HG02623 (cell line): ENCODE measurements at regions not wholly inside any gene's neighbourhood (a gene's known extent, or its start where the extent isn't known, plus 50 kb on each side); places are given as distances from the start of the nearest gene placed in this dataset.
"Not testable (repeated sequence)": the region's sequence is repeated elsewhere in the genome, so short reads cannot be mapped to it uniquely, and the experiment has no call there.

Experiments used
- ATAC-seq: cut with Tn5 transposase; IDR thresholded peaks from one replicate; pipeline ENCODE4 v1.9.1; 2021; ENCODE audit warnings: moderate library complexity; ENCODE audit not compliant: unreplicated experiment

DNA sequence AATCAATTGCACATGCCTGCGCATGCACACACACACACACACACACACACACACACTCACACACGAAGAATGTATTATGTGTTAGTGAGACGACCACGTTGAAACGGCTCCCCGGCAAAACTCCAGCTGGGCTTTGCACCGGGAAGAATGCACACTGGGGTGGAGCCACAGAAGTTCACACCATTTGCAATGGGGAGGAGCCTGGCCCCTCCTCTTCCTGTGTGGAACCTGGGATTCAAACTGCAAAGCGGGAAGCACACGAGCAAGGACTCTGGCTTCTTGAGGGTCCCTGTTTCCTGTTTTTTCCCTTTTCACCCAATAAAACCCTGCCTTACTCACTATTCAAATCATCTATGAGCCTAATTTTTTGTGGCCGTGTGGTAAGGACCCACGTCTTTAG, 304.0 kb upstream of the TMEFF2 start:
- ATAC-seq: no peak

DNA sequence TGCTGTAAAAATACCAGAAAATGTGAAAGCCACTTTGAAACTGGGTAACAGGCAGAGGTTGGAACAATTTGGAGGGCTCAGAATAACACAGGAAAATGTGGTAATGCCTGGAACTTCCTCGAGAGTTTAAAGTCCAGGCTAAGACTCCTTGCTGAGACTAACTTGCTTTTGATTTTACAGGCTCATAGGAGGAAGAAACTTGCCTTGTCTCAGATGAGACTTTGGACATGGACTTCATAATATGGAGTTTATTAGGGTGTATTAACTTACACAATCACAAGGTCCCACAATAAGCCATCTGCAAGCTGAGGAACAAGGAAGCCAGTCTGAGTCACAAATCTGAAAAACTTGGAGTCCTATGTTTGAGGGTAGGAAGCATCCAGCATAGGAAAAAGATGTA, 293.4 kb upstream of the TMEFF2 start:
- not testable (repeated sequence) for ATAC-seq

DNA sequence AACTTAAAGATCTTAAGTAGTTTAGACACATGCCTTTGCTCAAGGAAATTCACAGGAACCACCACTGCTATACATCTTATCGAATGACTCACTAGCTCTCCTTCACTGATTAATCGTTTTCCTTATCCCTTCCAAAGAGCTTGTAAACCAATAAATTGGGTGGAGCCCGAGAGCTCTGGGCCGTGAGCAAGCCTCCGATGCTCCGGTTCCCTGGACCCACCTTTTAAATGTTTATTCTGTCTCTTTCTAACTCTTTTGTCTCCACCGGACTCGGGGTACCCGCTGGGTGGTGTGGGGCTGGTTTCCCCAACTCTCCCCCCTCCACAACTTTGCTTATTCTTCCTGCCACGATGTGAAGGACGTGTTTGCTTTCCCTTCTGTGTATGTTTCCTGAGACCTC, 292.9 kb upstream of the TMEFF2 start:
- ATAC-seq: no peak

DNA sequence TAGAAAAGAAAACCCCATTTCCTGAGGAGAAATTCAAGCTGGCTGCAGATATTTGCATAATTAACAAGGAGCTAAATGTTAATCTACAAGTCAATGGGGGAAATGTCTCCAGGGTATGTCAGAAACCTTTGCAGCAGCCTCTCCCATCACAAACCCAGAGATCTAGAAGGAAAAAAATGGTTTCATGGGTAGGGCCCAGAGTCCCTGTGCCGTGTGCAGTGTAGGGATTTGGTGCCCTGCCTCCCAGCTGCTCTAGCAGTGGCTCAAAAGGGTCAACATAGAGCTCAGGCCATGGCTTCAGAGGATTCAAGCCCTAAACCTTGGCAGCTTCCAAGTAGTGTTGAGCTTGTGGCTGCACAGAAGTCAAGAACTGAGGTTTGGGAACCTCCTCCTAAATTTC, 290.2 kb upstream of the TMEFF2 start:
- no peak for ATAC-seq

DNA sequence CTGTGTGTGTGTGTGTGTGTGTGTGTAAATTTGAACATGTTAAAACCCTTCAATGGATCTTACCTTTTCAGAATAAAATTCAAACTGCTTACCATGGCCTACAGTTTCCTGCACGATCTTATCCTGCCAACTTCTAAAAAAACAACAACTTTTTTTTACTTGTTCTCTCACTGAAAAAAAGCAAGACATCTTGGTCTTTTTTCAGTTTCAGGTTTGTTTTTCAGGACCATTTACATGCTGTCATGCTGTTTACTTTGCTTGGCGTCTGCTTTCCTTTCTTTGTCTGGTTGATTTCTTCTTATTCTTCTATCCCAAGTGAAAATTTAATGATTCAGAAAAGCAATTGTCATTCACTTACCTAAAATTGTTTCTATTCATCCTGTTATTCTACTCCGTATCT, 286.3 kb upstream of the TMEFF2 start:
- ATAC-seq: no peak

DNA sequence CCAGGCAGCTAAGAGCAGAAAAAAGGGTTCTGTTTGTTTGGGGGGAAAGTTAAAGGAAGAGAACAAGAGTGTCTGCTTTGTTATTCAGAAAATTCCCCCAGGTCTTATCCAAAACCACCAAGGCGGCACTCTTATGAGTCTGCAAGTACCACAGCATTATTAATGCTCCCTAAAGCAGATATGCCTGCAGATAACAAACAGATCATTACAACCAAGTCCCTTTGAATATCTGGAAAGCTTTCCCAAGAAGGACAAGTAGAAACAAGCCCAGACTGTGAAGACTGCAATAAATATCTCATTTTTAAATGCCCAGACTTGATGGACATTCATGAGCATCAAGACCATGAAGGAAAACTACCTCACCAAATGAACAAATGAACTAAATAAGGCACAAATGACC, 278.6 kb upstream of the TMEFF2 start:
- no peak for ATAC-seq

DNA sequence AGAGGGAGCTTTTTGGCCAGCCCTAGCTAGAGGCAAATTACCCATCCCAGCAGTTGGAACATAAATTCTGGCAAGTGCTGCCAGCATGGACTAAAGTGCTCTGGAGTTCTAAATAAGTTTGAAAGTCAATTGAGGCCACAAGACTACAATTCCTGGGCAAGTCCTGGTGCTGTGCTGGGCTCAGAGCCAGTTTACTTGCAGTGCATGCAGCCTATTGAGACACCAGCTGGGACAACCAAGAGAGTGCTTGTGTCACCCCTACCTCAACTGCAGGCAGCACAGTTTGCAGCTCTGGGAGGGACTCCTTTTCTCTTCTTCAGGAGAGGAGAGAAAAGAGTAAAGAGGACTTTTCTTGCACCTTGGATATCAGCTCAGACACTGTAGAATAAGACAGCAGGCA, 277.2 kb upstream of the TMEFF2 start:
- no peak for ATAC-seq

DNA sequence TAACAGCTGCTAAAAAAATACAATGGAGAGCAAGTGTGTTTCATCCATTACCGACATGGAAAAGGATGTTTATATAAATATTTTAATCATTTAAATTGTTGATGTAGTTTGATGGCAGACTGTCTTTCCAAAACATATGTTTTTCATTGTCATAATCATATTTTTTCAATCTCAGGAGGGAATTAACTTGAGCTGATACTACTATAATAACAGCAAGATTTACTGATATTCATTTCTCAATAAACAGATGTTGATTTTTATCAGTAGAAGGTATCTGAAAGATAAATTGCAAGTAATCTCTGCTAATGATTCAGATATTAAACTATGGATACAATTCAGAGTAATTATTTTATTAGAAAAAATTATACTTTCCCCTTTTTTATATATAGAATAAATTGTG, 274.9 kb upstream of the TMEFF2 start:
- ATAC-seq: no peak

DNA sequence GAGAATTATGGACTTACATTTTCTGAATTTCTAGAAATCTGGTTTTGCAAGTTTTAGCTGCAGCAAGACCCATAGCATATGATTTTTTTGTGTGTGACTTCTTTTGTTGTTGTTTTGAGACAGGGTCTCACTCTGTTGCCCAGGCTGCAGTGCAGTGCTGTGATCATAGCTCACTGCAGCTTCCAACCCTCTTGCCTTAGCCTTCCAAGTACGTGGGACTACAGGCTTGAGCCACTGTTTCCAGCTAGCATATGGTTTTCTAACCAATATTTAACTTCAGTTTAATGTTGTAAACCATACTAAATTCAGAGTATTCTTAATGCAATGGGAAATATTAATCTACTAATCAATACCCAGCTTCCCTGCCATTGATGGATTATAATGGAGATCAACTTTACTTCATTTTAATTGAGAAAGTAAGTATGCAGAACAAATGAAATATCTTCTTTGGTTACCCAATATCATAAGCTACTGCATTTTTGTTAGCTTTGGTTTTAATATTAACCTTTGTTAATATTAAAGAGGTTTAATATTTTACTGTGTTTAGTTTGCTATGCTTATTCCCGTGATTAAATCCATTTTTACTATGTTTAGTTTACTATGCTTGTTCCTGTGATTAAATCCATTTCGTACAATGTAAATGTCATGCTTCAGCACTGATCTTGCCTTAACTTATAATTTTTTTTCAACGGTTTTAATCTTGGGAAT, 273.4 kb upstream of the TMEFF2 start:
- no peak for ATAC-seq

DNA sequence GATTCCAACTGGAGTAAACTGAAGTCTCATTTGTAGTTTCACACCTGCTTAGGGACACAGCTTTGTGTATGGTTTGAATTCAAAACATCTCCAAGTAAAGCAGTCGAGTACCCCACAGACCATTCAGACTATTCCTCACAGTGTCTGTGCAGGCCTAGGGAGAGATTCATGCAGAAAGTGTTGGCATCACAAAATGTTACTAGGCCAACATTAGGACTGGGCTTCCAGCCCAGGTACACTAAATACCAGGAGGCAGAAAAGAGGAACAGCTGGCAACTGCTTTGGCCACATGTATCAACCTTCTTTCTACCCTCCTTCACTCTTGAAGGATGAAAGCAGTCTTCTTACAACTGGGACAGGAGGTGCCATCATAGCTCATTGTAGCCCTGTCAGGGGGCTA, 270.4 kb upstream of the TMEFF2 start:
- no peak for ATAC-seq

DNA sequence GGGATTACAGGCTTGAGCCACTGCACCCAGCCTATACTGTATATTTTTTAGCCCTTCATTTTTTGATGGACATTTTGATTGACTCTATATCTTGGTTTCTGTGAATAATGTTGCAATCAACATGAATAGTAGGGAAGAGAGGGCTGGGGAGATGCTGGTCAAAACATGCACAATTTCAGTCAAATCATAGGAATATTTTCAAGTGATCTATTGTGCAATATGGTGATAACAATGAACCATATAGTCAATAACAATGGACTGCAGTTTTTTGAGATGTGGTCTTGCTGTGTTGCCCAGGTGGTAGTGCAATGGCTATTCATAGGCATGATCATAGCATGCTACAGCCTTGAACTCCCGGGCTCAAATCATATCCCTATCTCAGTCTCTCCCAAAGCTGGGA, 264.7 kb upstream of the TMEFF2 start:
- no peak for ATAC-seq

DNA sequence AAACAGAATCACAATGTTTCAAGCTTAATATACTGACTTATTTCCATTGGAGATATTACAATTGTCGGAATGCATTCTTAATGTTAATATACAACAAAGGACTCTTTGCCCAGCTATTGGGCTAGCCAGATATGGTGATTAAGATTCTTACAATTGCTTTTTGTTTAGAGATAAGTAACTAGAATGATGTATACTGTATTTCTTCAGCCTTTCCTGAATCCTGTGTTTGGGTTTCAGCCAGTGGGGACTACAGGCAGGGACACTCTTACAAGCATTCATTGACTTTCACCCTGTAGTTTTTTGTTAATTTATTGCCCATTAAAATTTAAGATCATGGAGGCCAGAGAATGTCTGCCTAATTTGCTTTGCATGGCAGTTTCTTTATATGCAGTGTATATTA, 254.1 kb upstream of the TMEFF2 start:
- no peak for ATAC-seq

DNA sequence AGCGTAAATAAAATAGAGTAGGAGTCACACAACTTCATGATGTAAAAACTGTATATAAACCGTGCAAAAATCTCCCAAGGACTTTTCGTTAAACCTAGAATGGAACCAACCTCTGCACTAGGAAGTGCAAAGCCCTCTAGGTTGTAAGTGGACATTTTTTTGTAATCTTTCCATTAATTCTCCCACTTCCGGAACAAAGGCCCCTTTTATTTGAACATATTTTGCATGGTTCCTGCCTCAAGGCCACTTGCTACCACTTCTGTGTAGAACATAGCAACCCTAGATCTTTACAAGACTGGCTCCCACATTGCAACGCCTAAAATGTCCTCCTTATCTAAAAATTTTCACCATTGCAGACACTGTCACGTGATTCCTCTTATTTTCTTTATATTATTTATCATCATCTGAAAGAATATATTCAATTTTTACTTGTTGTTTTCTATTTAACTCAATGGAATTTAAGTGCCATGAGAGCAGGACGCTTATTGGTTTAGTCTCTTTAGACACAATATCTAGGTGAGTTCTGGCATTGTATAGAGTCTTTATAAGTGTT, 249.6 kb upstream of the TMEFF2 start:
- ATAC-seq: no peak

DNA sequence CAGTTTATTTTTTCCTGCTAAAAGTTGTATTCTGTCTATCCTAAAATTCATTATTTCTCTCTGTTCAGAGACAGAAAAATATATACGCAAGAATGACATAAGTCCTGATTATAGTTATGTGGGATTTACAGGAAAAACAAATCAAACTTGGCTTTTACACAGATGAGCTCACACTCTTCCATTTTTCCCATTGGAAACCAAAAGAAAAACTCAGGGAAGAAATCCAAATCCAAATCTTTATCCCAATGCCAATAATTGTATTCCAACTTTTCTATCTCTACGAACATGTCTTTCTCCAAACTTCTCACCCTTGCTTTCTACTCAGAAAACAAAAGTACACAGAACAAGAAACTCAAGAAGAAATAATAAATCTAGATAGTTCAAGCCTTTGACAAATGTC, 249.1 kb upstream of the TMEFF2 start:
- ATAC-seq: no peak

DNA sequence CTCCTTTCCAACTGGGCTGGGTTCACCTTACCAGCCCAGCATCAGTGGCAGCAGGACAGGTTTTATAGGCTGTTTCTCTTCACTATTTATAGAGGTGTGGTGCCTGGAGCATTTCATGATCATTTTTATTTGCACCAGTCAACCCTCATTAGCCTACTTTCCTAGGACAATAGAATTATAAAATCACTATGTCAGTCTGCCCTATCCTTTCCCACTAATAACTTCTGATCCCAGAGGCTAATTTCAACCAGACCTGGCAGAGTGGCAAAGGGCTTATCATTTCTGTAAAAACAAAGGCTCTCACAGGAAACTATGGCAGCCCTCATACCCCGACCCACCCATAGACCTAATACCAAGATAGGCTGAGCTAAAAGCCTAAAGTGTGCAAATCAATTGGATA, 243.5 kb upstream of the TMEFF2 start:
- ATAC-seq: no peak

DNA sequence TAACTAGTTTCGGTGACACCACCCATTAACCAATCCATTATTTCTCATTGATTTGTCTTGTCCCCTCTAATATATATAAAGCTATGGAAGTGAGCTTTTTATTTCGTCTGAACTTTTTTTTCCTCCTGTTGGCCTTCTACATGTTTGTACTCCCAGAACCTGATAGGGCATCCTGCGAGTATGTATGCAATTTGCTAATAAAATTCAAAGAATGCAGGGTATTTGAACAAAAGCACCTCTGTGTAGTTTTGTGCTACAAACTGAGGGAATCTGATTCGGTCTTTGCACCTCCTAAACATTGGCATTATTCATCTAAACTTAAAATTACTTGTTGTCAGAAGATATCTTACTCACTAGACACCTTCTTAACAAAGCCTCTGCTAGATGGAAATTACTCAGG, 242.9 kb upstream of the TMEFF2 start:
- ATAC-seq: no peak

DNA sequence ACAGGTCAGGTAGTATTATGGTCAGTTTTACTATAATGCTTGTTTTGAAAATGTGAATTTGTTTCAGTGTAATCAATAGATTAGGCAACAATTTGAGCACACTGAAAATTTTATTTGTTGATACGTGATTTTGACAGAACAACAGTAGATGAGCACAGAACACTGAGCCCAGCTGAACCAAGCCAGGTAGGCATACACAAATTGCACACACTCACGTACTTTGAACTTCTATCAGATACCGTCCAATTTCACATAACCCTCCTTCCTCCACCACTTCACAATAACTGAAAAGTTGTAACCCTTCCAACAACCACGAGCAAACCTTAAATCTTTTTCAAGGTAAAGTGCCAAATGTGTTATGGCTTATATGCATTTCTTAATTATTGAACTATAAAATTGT, 229.5 kb upstream of the TMEFF2 start:
- no peak for ATAC-seq

DNA sequence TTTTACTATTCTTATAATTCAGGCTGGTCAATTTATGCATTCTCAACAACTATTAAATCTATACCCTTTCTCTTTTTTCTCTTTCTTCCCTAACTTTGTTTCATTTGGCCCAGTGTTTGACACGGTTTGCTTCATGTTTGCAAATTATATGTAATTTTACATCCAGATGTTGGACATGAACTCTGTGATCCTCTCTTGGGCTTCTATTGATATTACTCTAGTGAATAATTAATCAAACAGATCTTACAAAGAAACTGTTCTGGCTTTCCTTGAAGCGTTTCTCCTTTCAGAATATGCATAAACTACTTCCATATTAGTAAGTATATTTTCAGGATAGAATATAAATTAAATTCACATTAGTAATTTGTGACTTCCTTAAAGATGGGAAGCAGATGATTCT, 225.1 kb upstream of the TMEFF2 start:
- no peak for ATAC-seq

DNA sequence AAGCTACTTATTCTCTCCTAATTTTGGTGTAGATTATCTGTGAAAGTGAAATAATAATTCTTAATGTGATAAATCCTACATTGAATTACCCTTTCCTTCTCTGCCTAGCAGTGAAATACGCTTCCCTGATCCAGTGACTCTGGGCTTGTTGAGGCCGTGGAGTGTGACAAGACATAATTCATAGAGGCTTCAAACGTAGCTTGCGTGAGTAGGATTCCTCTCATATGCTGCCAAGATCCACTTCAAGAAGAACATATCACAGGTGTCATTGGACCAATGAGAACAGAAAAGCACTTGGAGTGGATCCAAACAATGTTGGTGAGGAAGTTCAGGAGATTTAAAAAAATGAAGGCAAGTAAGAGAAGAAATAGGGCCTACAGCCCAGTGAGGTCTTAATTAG, 221.3 kb upstream of the TMEFF2 start:
- ATAC-seq: no peak

DNA sequence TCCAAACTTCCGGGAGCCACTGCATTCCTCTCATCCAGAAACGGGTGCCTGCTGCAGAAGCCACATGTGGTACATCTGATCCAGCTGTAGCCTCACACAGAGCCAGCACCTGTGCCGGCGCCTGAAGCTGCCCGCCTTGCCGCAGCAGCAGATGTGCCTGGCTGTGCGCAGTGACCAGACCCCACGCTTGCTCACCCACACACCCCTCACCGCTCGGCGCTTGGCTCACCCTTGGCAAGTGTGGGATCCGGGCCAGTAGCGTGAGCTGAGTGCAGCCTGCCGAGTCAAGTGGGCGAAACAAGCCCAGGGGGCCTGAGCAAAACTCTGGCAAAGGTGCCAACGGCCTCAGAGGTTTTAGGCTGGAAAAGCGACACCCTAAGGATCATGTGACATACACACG, 220.1 kb upstream of the TMEFF2 start:
- ATAC-seq: no peak

DNA sequence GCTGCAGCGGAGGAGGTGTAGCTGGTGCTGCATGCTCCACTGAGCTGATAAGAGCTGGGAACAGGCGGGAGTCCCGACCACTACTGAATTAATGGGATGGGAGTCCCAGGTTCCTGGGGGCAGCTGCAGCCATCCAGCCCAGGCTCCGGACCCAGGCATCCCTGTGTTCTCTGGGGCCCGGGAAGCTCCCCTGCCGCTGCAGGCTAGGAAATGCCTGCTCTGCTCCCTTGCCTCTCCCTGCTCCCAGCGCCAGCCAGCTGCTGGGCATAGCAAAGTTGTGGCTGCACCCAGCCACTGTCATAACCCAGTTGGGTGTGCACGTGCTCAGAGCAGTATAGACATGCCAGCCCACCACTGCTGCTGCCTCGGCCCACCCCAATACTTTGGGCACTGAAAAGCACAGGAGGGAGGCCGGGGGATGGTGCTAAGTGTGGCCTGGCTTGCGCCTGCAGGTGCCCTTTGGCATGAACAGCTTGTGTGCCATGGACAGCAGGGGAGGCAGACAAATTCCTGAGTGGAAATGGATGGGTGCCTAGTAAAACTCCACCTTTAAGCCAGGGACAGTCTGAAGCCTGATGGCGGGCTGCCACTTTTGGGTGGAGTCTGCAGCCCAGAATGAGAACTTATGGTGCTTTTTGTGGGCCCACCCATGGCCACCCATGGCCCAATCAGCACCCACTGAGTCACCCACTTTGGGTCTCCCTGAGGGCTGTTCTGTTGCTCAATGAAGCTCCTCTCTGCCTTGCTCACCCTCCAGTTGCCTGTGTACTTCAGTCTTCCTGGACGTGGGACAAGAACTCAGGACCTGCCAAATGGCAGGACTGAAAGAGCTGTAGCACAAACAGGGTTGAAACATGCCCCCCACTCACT, 219.3 kb upstream of the TMEFF2 start:
- ATAC-seq: no peak

DNA sequence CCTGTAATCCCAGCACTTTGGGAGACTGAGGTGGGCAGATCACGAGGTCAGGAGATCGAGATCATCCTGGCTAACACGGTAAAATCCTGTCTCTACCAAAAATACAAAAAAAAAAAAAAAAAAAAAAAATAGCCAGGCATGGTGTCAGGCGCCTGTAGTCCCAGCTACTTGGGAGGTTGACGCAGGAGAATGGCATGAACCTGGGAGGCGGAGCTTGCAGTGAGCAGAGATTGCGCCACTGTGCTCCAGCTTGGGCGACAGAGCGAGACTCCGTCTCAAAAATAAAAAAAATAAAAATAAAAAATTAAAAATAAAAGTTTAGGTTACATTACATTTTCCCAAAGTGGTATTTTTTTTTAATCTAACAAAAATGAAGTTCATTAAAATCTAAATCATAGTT, 218.1 kb upstream of the TMEFF2 start:
- not testable (repeated sequence) for ATAC-seq
